ENCODE measurements at regions not wholly inside any gene's neighbourhood (a gene's known extent, or its start where the extent isn't known, plus 50 kb on each side); places are given as distances from the start of the nearest gene placed in this dataset.
"Not testable (repeated sequence)": the region's sequence is repeated elsewhere in the genome, so short reads cannot be mapped to it uniquely, and the experiment has no call there.

DNA sequence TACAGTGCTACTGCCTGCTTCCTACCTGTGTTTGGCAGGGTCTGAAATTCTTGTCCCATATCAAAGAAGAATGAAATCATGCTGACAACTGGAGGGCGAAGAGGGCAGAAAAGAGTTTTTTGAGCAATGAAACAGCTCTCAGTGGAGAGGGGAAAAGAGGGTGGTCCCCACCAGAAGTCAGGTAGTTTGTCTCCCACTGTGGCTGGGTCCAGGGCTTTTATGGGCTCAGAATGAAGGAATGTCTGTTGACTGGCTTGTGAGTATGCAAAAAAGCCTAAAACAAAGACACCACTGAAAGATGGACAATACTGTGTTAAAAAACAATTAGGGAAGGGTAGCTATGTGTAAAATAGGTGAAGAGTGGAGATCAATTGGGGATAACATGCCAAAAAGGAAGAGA, 115.0 kb downstream of the ADAM29 start:
- no peak for DNase-seq

DNA sequence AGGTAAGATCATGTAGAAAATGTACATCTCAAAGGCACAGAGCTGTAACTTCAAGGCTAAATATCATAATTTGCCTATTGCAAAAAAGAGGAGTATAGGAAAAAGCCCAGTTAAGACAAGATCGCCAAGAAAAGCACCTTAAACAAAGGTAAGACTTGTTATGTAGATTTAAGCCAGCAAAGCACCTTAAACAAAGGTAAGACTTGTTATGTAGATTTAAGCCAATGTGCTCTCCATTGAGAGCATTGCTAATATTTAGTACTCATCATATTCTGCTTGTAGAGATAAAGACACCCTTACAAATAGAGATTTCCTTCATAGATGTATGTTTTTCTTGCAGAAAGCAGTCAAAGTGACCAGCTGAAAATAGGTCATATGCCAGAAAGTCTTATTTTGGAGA, 115.8 kb downstream of the ADAM29 start:
- no peak for DNase-seq

- DNase-seq, result no peak
Observed at GRCh38 chr4:175034986-175035705, 117.0 kb downstream of the ADAM29 start.

DNA sequence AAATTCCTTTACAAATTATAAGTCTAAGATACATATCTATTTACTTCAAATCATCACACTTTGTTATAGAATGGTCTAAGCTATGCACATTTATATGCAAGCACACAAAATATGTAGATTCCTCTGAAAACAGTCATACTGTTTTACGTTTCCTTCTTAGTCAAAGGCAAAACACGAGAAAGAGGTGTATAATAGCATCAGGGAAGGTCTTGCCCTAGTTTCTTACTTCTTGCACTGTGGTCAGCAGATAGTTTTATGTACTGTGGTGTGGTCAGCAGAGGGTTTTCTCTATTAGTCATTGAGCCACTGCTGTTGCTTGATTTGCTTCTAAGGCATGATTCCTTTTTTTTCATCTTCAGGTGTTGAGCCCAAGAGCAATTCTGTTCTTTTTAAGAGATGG, 117.7 kb downstream of the ADAM29 start:
- DNase-seq, result no peak

GRCh38 chr4:175048111-175048784, 130.1 kb downstream of the ADAM29 start:
- DNase-seq, result no peak

DNA sequence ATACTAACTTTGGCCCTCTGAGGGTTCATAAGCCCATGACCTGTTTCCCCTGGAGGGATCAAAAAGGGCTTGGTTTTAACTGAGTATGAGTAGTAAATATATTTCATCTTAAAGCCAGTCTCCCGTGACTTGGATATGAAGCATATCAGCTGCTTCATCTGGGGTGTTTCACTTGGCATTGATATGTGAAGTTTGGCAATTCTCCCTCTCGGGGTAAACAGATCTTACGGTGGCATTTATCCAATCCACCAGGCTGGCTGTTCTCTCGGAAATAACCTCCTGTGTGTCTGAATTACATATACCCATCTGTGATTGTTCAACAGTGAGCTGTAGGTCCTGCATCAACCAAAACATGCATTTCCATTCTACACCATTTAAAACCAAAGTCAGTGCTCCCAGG, 130.7 kb downstream of the ADAM29 start:
- peak; percentile 10 for DNase-seq

DNA sequence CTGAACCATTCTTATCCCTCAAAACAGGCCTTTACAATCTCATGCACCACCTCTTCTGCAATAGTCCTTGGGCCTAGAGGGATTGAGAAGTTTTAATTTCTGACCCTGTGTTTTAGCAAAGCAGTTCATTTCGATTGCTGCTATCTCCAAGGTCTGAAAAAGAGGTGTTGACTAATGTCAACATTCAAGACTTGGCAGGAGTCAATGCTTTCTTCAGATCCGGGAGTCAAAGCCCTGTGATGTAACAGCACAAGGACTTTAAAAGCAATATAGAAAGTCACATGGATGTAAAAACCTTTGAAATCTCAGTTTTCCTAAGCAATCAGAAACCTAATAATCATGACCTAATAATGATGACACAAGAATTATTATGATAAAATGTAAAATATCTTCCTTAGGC, 133.8 kb downstream of the ADAM29 start:
- no peak for DNase-seq

- peak; percentile 74 for DNase-seq
Observed at GRCh38 chr4:175054980-175055379, 136.8 kb downstream of the ADAM29 start.

- no peak for DNase-seq
Observed at GRCh38 chr4:175062183-175062592, 144.0 kb downstream of the ADAM29 start.

GRCh38 chr4:175065228-175065627, 147.1 kb downstream of the ADAM29 start:
- DNase-seq, result no peak

GRCh38 chr4:175066923-175067627, 148.9 kb downstream of the ADAM29 start:
- no peak for DNase-seq

DNA sequence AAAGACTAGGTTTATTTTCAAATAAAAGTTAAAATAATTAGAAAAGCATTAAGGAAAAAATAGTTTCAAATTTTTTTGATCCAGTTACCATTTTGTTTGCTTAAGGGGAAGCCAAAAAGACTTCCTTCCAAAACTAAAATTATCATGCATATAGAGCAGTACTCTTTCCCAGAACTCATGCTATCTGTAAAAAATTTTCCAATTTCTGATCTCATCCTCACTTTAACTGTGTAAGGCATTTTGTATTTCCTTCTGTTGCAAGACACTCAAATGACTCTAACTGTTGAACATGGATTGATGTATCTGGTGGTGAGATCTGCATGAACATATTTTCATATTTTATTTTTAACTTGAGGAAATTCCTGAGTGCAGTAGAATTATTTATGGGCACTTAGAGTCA, 150.1 kb downstream of the ADAM29 start:
- DNase-seq, result no peak

- DNase-seq, result peak; percentile 34
Observed at GRCh38 chr4:175070444-175070843, 152.3 kb downstream of the ADAM29 start.

GRCh38 chr4:175071123-175071522, 153.0 kb downstream of the ADAM29 start:
- DNase-seq, result no peak

- DNase-seq, result no peak
Observed at GRCh38 chr4:175087145-175087544, 169.0 kb downstream of the ADAM29 start.

DNA sequence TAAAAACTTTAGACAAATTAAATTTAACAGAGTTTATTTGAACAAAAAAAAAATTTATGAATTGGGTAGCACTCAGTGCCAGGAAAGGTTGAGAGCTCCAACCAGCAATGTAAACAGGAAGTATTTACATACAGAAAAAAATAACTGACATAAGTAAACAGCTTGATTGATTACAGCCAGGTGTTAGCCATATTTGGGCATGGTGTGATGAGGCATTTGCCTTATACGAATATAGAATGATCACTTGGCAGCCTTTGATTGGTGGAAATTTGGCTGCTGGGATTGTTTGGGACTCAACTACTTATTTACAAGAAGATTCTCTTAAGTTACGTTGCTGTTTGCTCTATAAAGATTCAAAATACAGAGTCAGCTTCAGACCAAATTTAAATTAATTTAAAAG, 172.0 kb downstream of the ADAM29 start:
- peak; percentile 51 for DNase-seq

- no peak for DNase-seq
Observed at GRCh38 chr4:175091649-175092048, 173.5 kb downstream of the ADAM29 start.

GRCh38 chr4:175092114-175092513, 174.0 kb downstream of the ADAM29 start:
- DNase-seq, result no peak

- not testable (repeated sequence) for DNase-seq
Observed at GRCh38 chr4:175093055-175093454, 174.9 kb downstream of the ADAM29 start.

DNA sequence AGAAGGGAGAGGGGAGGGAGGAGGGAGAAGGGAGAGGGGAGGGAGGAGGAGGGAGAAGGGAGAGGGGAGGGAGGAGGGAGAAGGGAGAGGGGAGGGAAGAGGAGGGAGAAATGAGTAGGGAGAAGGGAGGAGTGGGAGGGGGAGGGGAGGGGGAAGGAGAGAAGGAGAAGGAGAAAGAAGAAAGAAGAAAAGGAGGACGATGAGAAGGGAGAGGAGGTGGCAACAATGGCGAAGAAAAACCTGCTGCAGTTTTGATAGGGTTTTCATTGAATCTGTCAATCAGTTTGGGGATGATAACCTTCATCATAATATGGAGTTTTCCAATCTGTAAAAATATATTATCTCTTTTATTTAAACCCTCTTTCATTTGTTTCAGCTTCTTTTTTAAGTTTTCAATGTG, 185.2 kb downstream of the ADAM29 start:
- no peak for DNase-seq

- DNase-seq, result no peak
Observed at GRCh38 chr4:175106301-175106700, 188.1 kb downstream of the ADAM29 start.

DNA sequence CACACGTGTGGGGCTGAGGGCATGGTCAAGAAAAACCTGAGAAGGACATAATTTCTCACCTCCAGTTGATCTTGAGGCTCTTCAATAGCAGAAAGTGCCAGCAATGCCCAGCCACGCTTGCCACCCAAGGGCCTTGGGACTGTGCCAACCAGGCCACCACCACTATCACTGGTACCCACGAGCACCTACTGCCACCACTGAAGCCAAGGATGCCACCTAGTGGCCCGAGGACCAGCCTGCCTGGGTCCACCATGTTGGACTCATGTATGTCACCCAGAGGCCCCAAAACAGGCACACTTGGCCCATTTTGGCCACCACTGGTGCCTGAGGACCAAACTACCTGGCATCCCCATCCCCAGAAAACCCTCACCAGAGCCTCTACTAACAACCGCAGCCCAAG, 191.8 kb downstream of the ADAM29 start:
- DNase-seq, result no peak

GRCh38 chr4:175125410-175126068, 207.4 kb downstream of the ADAM29 start:
- no peak for DNase-seq

GRCh38 chr4:175127314-175127713, 209.2 kb downstream of the ADAM29 start:
- DNase-seq, result no peak

Data from NCI-H2029 treated with DMSO at 0.1 percent for 48 hours (cell line).